ENCODE measurements at regions not wholly inside any gene's neighbourhood (a gene's known extent, or its start where the extent isn't known, plus 50 kb on each side); places are given as distances from the start of the nearest gene placed in this dataset.

GRCh38 chr1:86231076-86231475, 74.5 kb upstream of the COL24A1 start:
- Histone ChIP-seq H2AFZ (ENCODE audit: low read length) (peak overlapping the region; percentile 35; the same call in 1 of the 2 replicates), H3K27me3 (ENCODE audit: insufficient read depth, low read length, poor library complexity, severe bottlenecking) (peaks cover 4% of the 10 kb centered on the region), H3F3A (ENCODE audit: low read depth) (0 out of 2 replicates have a peak, but pooled peaks cover 2% of the 10 kb centered on the region), H3K36me3 (ENCODE audit: insufficient read depth, low read length) (no peaks in the 10 kb centered on the region), H4K20me1 (ENCODE audit: insufficient read depth, low read length, poor library complexity, severe bottlenecking) (no peaks in the 10 kb centered on the region), H3K9ac (ENCODE audit: low read depth, low read length, poor library complexity, severe bottlenecking) (peak overlapping the region; percentile 30), H3K9me2 (replicated peaks; ENCODE audit: low read depth, low read length) (no peaks in the 10 kb centered on the region), H3K4me3 (ENCODE audit: low read length, poor library complexity, severe bottlenecking) (no peak overlapping the region), H3K4me2 (ENCODE audit: low read depth, low read length, poor library complexity, severe bottlenecking) (peak overlapping the region; percentile 43), H3K79me2 (ENCODE audit: insufficient read depth, low read length) (no peaks in the 10 kb centered on the region), H3K9me3 (ENCODE audit: insufficient read depth, low read depth, low read length) (peaks cover 6% of the 10 kb centered on the region; the same call in 1 of the 2 replicates), H3K4me1 (ENCODE audit: insufficient read depth, low read length, poor library complexity, severe bottlenecking) (peaks cover 46% of the 10 kb centered on the region)
- TF ChIP-seq EZH2phosphoT487 (IDR thresholded peaks at IDR 0.05; ENCODE audit: borderline replicate concordance) (no peak), CTCF (conservative IDR thresholded peaks at IDR 0.05; ENCODE audit: low read length) (no peak)

DNA sequence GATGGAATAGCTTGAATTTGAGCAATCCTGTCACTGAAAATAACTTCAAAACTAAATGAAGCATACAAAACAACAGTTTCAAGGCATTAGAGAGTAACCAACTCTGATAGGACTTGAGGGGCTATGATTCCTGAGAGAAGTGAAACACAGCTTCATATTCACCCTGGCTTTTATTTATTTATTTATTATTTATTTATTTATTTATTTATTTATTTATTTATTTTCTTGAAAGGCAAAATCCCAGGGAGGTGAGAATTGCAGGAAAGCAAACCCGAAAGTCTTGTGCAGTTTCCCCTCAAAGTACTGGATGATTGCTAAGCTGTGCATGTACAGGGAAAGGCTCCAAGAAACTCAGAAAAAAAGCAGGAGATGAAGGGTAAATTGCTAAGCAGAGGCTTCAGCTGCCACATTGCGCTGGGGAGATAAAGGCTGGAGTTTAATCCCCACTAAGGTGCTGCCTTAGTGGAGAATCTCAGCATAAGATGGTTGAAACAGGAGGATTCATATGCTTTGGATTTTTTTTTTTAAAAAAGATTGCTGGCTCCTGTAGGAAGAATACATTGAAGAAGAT, 72.9 kb upstream of the COL24A1 start:
- Histone ChIP-seq H3K36me3 (ENCODE audit: insufficient read depth, low read length) (no peaks in the 10 kb centered on the region), H3K4me3 (ENCODE audit: low read length, poor library complexity, severe bottlenecking) (no peak overlapping the region), H3K4me2 (ENCODE audit: low read depth, low read length, poor library complexity, severe bottlenecking) (no peak overlapping the region), H4K20me1 (ENCODE audit: insufficient read depth, low read length, poor library complexity, severe bottlenecking) (no peaks in the 10 kb centered on the region), H3K27me3 (ENCODE audit: insufficient read depth, low read length, poor library complexity, severe bottlenecking) (no peaks in the 10 kb centered on the region), H3F3A (ENCODE audit: low read depth) (0 out of 2 replicates have a peak, but pooled peaks cover 2% of the 10 kb centered on the region), H3K9me2 (replicated peaks; ENCODE audit: low read depth, low read length) (no peaks in the 10 kb centered on the region), H3K9me3 (ENCODE audit: insufficient read depth, low read depth, low read length) (no peaks in the 10 kb centered on the region), H2AFZ (ENCODE audit: low read length) (no peak overlapping the region), H3K4me1 (ENCODE audit: insufficient read depth, low read length, poor library complexity, severe bottlenecking) (peaks cover 62% of the 10 kb centered on the region), H3K9ac (ENCODE audit: low read depth, low read length, poor library complexity, severe bottlenecking) (no peak overlapping the region), H3K79me2 (ENCODE audit: insufficient read depth, low read length) (no peaks in the 10 kb centered on the region)
- no peak for TF ChIP-seq EZH2phosphoT487 (IDR thresholded peaks at IDR 0.05; ENCODE audit: borderline replicate concordance)
- no peak for TF ChIP-seq CTCF (conservative IDR thresholded peaks at IDR 0.05; ENCODE audit: low read length)

GRCh38 chr1:86228546-86228945, 72.0 kb upstream of the COL24A1 start:
- TF ChIP-seq CTCF (conservative IDR thresholded peaks at IDR 0.05; ENCODE audit: low read length) (no peak), EZH2phosphoT487 (IDR thresholded peaks at IDR 0.05; ENCODE audit: borderline replicate concordance) (no peak)
- Histone ChIP-seq H4K20me1 (ENCODE audit: insufficient read depth, low read length, poor library complexity, severe bottlenecking) (no peaks in the 10 kb centered on the region), H3K4me3 (ENCODE audit: low read length, poor library complexity, severe bottlenecking) (no peak overlapping the region), H3K36me3 (ENCODE audit: insufficient read depth, low read length) (no peaks in the 10 kb centered on the region), H3K9ac (ENCODE audit: low read depth, low read length, poor library complexity, severe bottlenecking) (no peak overlapping the region), H3K79me2 (ENCODE audit: insufficient read depth, low read length) (no peaks in the 10 kb centered on the region), H3F3A (ENCODE audit: low read depth) (no peaks in the 10 kb centered on the region), H2AFZ (ENCODE audit: low read length) (no peak overlapping the region), H3K9me2 (replicated peaks; ENCODE audit: low read depth, low read length) (no peaks in the 10 kb centered on the region), H3K4me2 (ENCODE audit: low read depth, low read length, poor library complexity, severe bottlenecking) (no peak overlapping the region), H3K9me3 (ENCODE audit: insufficient read depth, low read depth, low read length) (no peaks in the 10 kb centered on the region), H3K27me3 (ENCODE audit: insufficient read depth, low read length, poor library complexity, severe bottlenecking) (no peaks in the 10 kb centered on the region), H3K4me1 (ENCODE audit: insufficient read depth, low read length, poor library complexity, severe bottlenecking) (peaks cover 62% of the 10 kb centered on the region)

All from Loucy (cell line).